ENCODE measurements at regions not wholly inside any gene's neighbourhood (a gene's known extent, or its start where the extent isn't known, plus 50 kb on each side); places are given as distances from the start of the nearest gene placed in this dataset.
"Not testable (repeated sequence)": the region's sequence is repeated elsewhere in the genome, so short reads cannot be mapped to it uniquely, and the experiment has no call there.

- Histone ChIP-seq H3K27ac (no peak overlapping the region), H3K9me3 (ENCODE audit: low read depth) (no peaks in the 10 kb centered on the region), H3K4me3 (no peak overlapping the region), H3K4me1 (no peaks in the 10 kb centered on the region), H3F3A (ENCODE audit: low read depth) (no peaks in the 10 kb centered on the region), H3K36me3 (no peaks in the 10 kb centered on the region), H3K27me3 (no peaks in the 10 kb centered on the region), H4K20me1 (ENCODE audit: low read depth) (no peaks in the 10 kb centered on the region), H3K4me2 (no peak overlapping the region), H3K79me2 (ENCODE audit: low read depth) (no peaks in the 10 kb centered on the region), H3K9ac (no peak overlapping the region), H2AFZ (replicated peaks) (no peak overlapping the region)
- Mint-ChIP-seq H3K9me3 (no peaks in the 10 kb centered on the region), H3K36me3 (no peaks in the 10 kb centered on the region), H3K27me3 (ENCODE audit: insufficient read depth, low read depth) (no peaks in the 10 kb centered on the region), H3K27ac (no peak overlapping the region), H3K4me3 (no peak overlapping the region), H3K4me1 (no peaks in the 10 kb centered on the region)
- no peak for DNase-seq (ENCODE audit: low spot score)
- TF ChIP-seq EZH2 (IDR thresholded peaks at IDR 0.05) (no peak), CTCF (IDR thresholded peaks at IDR 0.05) (no peak), EZH2phosphoT487 (IDR thresholded peaks at IDR 0.05) (no peak)
Measured at GRCh38 chr3:43236008-43236407, 50.3 kb upstream of the SNRK start.

- H3K36me3 ChIP-seq: no peaks in the 10 kb centered on the region
- peaks cover 2% of the 10 kb centered on the region for H3K9me3 Mint-ChIP-seq
- no peaks in the 10 kb centered on the region for H3K27me3 ChIP-seq
- no peaks in the 10 kb centered on the region for H3K9me3 ChIP-seq (ENCODE audit: low read depth)
- no peak overlapping the region for H3K27ac ChIP-seq
- H3K79me2 ChIP-seq (ENCODE audit: low read depth): no peaks in the 10 kb centered on the region
- H3K9ac ChIP-seq: no peak overlapping the region
- no peaks in the 10 kb centered on the region for H3K4me1 Mint-ChIP-seq
- H2AFZ ChIP-seq (replicated peaks): no peak overlapping the region
- no peak overlapping the region for H3K4me3 ChIP-seq
- no peaks in the 10 kb centered on the region for H4K20me1 ChIP-seq (ENCODE audit: low read depth)
- H3K27me3 Mint-ChIP-seq (ENCODE audit: insufficient read depth, low read depth): no peaks in the 10 kb centered on the region
- no peak overlapping the region for H3K4me3 Mint-ChIP-seq
- DNase-seq (ENCODE audit: low spot score): no peak
- no peaks in the 10 kb centered on the region for H3F3A ChIP-seq (ENCODE audit: low read depth)
- no peak overlapping the region for H3K4me2 ChIP-seq
- no peaks in the 10 kb centered on the region for H3K4me1 ChIP-seq
- H3K36me3 Mint-ChIP-seq: no peaks in the 10 kb centered on the region
- no peak overlapping the region for H3K27ac Mint-ChIP-seq
- TF ChIP-seq CTCF (IDR thresholded peaks at IDR 0.05) (no peak), EZH2 (IDR thresholded peaks at IDR 0.05) (no peak), EZH2phosphoT487 (IDR thresholded peaks at IDR 0.05) (no peak)
Measured at GRCh38 chr3:43233062-43233461, 53.3 kb upstream of the SNRK start.

GRCh38 chr3:43231276-43232000 is 54.9 kb upstream of the SNRK start:
- no peaks in the 10 kb centered on the region for H3K27me3 ChIP-seq
- H3K27ac ChIP-seq: no peak overlapping the region
- no peaks in the 10 kb centered on the region for H3K27me3 Mint-ChIP-seq (ENCODE audit: insufficient read depth, low read depth)
- no peaks in the 10 kb centered on the region for H3K9me3 ChIP-seq (ENCODE audit: low read depth)
- H2AFZ ChIP-seq (replicated peaks): no peak overlapping the region
- TF ChIP-seq CTCF (IDR thresholded peaks at IDR 0.05): no peak
- no peak for TF ChIP-seq EZH2phosphoT487 (IDR thresholded peaks at IDR 0.05)
- TF ChIP-seq EZH2 (IDR thresholded peaks at IDR 0.05): no peak
- no peak overlapping the region for H3K27ac Mint-ChIP-seq
- no peaks in the 10 kb centered on the region for H4K20me1 ChIP-seq (ENCODE audit: low read depth)
- no peaks in the 10 kb centered on the region for H3K4me1 ChIP-seq
- no peak for DNase-seq (ENCODE audit: low spot score)
- H3K9me3 Mint-ChIP-seq: peaks cover 17% of the 10 kb centered on the region
- H3K36me3 Mint-ChIP-seq: no peaks in the 10 kb centered on the region
- H3K4me2 ChIP-seq: no peak overlapping the region
- no peaks in the 10 kb centered on the region for H3K79me2 ChIP-seq (ENCODE audit: low read depth)
- H3K9ac ChIP-seq: no peak overlapping the region
- H3K4me3 Mint-ChIP-seq: no peak overlapping the region
- no peaks in the 10 kb centered on the region for H3K36me3 ChIP-seq
- H3F3A ChIP-seq (ENCODE audit: low read depth): no peaks in the 10 kb centered on the region
- no peaks in the 10 kb centered on the region for H3K4me1 Mint-ChIP-seq
- H3K4me3 ChIP-seq: no peak overlapping the region

GRCh38 chr3:43229865-43230264 is 56.5 kb upstream of the SNRK start:
- not testable (repeated sequence) for H3K79me2 ChIP-seq (ENCODE audit: low read depth); H3K36me3 ChIP-seq; H3K27ac Mint-ChIP-seq; H3K4me1 ChIP-seq; H3K4me1 Mint-ChIP-seq; H2AFZ ChIP-seq (replicated peaks); H4K20me1 ChIP-seq (ENCODE audit: low read depth); H3F3A ChIP-seq (ENCODE audit: low read depth); H3K9ac ChIP-seq; H3K27ac ChIP-seq; H3K4me2 ChIP-seq; H3K4me3 Mint-ChIP-seq; H3K27me3 Mint-ChIP-seq (ENCODE audit: insufficient read depth, low read depth); H3K4me3 ChIP-seq; H3K36me3 Mint-ChIP-seq; H3K9me3 ChIP-seq (ENCODE audit: low read depth); H3K27me3 ChIP-seq; DNase-seq (ENCODE audit: low spot score)
- peaks cover 23% of the 10 kb centered on the region for H3K9me3 Mint-ChIP-seq

GRCh38 chr3:43227685-43228084 is 58.7 kb upstream of the SNRK start:
- H3K27me3 Mint-ChIP-seq (ENCODE audit: insufficient read depth, low read depth); H3K9ac ChIP-seq; H4K20me1 ChIP-seq (ENCODE audit: low read depth): not testable (repeated sequence)

More at GRCh38 chr3:43227685-43228084, 58.7 kb upstream of the SNRK start:
- not testable (repeated sequence) for H3K4me1 ChIP-seq; H3K36me3 ChIP-seq; H3K9me3 ChIP-seq (ENCODE audit: low read depth); H3K79me2 ChIP-seq (ENCODE audit: low read depth); H2AFZ ChIP-seq (replicated peaks); H3K27me3 ChIP-seq; H3F3A ChIP-seq (ENCODE audit: low read depth); H3K4me3 ChIP-seq; H3K4me3 Mint-ChIP-seq; H3K27ac Mint-ChIP-seq; DNase-seq (ENCODE audit: low spot score); H3K4me2 ChIP-seq; H3K4me1 Mint-ChIP-seq; H3K36me3 Mint-ChIP-seq; H3K27ac ChIP-seq
- peaks cover 27% of the 10 kb centered on the region for H3K9me3 Mint-ChIP-seq
